ENCODE measurements at regions not wholly inside any gene's neighbourhood (a gene's known extent, or its start where the extent isn't known, plus 50 kb on each side); places are given as distances from the start of the nearest gene placed in this dataset.

DNA sequence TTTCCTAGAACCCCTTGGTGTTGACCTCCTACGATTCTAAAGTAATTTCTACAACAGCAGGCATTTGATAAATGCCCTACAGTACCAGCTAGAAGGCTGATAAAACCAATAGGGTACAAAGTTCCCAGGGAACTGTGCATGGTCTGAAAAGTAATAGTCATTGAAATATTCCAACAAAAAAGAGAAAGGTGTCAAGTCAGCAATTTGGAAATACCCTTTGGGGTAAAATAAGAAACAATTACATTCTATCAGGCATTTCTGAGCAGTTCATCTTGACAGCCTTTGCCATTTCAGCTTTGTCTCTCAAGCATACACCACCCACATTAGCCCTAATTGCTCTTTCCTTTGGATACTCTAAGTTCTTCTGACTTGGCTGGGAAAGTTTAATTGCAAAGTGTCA lies 542.9 kb upstream of the DDX18 start:
- Histone ChIP-seq H3K4me3 (ENCODE audit: insufficient read depth, low read depth, low read length) (no peak overlapping the region), H3K27me3 (ENCODE audit: insufficient read depth, low read length) (no peaks in the 10 kb centered on the region), H3K36me3 (ENCODE audit: insufficient read depth, low read length) (no peaks in the 10 kb centered on the region), H3K79me2 (ENCODE audit: insufficient read depth, low read length) (no peaks in the 10 kb centered on the region), H3K4me1 (ENCODE audit: insufficient read depth, low read length) (no peaks in the 10 kb centered on the region), H3K9ac (ENCODE audit: low read length) (no peak overlapping the region), H2AFZ (ENCODE audit: low read depth, low read length) (no peak overlapping the region), H4K20me1 (ENCODE audit: insufficient read depth, low read length) (no peaks in the 10 kb centered on the region), H3K9me3 (ENCODE audit: insufficient read depth, low read depth, low read length) (no peaks in the 10 kb centered on the region), H3K4me2 (ENCODE audit: low read length) (no peak overlapping the region), H3K27ac (ENCODE audit: low read depth, low read length) (no peak overlapping the region)
- Mint-ChIP-seq H3K36me3 (ENCODE audit: low read depth, unreplicated experiment) (no peaks in the 10 kb centered on the region), H3K4me1 (ENCODE audit: low read depth, unreplicated experiment) (peaks cover 8% of the 10 kb centered on the region), H3K4me3 (ENCODE audit: unreplicated experiment) (no peak overlapping the region), H3K27me3 (ENCODE audit: low read depth, unreplicated experiment) (no peaks in the 10 kb centered on the region), H3K27ac (ENCODE audit: unreplicated experiment) (no peak overlapping the region), H3K9me3 (ENCODE audit: unreplicated experiment) (no peaks in the 10 kb centered on the region)
- FAIRE-seq (no peak), DNase-seq (ENCODE audit: low read depth) (no peak)
- TF ChIP-seq, protein P1, sequence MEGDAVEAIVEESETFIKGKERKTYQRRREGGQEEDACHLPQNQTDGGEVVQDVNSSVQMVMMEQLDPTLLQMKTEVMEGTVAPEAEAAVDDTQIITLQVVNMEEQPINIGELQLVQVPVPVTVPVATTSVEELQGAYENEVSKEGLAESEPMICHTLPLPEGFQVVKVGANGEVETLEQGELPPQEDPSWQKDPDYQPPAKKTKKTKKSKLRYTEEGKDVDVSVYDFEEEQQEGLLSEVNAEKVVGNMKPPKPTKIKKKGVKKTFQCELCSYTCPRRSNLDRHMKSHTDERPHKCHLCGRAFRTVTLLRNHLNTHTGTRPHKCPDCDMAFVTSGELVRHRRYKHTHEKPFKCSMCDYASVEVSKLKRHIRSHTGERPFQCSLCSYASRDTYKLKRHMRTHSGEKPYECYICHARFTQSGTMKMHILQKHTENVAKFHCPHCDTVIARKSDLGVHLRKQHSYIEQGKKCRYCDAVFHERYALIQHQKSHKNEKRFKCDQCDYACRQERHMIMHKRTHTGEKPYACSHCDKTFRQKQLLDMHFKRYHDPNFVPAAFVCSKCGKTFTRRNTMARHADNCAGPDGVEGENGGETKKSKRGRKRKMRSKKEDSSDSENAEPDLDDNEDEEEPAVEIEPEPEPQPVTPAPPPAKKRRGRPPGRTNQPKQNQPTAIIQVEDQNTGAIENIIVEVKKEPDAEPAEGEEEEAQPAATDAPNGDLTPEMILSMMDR (IDR thresholded peaks at IDR 0.05; ENCODE audit: insufficient read depth, low read depth, low read length) = no peak
- TF ChIP-seq EZH2 (IDR thresholded peaks at IDR 0.05; ENCODE audit: insufficient read depth, low read length) = no peak

DNA sequence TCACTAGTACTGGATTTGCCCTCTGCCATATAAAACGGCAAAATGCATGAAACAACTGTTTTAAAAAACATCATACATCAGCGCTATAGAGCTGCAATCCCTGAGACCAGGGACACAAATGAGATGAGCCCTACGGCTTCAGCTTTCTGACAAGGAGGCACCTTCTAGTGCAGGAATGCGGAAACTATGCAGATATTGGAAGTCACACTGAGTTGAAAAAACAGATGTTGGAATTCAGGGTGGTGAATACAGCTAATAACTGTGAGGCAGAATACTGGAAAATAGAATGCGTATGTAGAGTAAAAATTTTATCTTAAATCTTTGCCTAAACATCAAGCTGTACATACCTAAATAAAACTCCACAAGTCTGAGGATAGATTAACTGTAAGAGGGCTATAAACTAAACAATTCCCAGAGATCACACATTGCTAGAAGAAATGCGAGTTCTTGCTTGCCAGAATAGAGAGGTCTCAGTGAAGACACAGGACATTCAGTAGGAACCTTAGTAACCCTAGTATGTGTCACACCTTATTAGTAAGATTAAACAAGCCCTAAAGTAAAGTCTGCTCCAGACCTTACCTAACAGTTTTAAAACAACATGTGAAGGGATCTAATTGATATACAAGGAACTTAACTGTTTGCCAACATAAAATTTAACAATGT lies 541.4 kb upstream of the DDX18 start:
- Histone ChIP-seq H4K20me1 (ENCODE audit: insufficient read depth, low read length) (no peaks in the 10 kb centered on the region), H3K79me2 (ENCODE audit: insufficient read depth, low read length) (no peaks in the 10 kb centered on the region), H3K4me3 (ENCODE audit: insufficient read depth, low read depth, low read length) (no peak overlapping the region), H2AFZ (ENCODE audit: low read depth, low read length) (no peak overlapping the region), H3K27ac (ENCODE audit: low read depth, low read length) (no peak overlapping the region), H3K9ac (ENCODE audit: low read length) (no peak overlapping the region), H3K27me3 (ENCODE audit: insufficient read depth, low read length) (no peaks in the 10 kb centered on the region), H3K36me3 (ENCODE audit: insufficient read depth, low read length) (no peaks in the 10 kb centered on the region), H3K4me2 (ENCODE audit: low read length) (no peak overlapping the region), H3K4me1 (ENCODE audit: insufficient read depth, low read length) (no peaks in the 10 kb centered on the region), H3K9me3 (ENCODE audit: insufficient read depth, low read depth, low read length) (no peaks in the 10 kb centered on the region)
- DNase-seq (ENCODE audit: low read depth) (no peak), FAIRE-seq (no peak)
- Mint-ChIP-seq H3K4me1 (ENCODE audit: low read depth, unreplicated experiment) (peaks cover 8% of the 10 kb centered on the region), H3K4me3 (ENCODE audit: unreplicated experiment) (no peak overlapping the region), H3K27me3 (ENCODE audit: low read depth, unreplicated experiment) (no peaks in the 10 kb centered on the region), H3K9me3 (ENCODE audit: unreplicated experiment) (no peaks in the 10 kb centered on the region), H3K27ac (ENCODE audit: unreplicated experiment) (peak overlapping the region; percentile 36), H3K36me3 (ENCODE audit: low read depth, unreplicated experiment) (no peaks in the 10 kb centered on the region)
- TF ChIP-seq EZH2 (IDR thresholded peaks at IDR 0.05; ENCODE audit: insufficient read depth, low read length) = no peak
- TF ChIP-seq, protein P1 (IDR thresholded peaks at IDR 0.05; ENCODE audit: insufficient read depth, low read depth, low read length) = no peak

DNA sequence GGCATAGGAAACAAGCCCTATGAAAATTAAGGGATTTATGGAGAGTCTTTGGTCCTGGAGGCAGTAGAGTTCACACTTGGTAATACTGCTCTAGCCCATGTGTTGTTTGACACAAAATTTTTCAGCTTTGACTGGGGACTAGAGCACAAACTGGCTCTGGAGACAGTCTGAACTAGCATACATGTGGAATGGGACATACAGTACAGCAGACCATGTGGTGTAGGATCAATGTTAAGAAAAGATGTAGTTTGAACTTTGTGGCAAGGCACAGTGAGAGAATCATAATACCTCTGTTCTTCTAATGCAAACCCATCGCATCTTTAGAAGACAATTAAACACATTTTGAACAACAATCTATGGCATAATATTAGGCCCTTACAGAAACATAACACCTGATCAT lies 521.5 kb upstream of the DDX18 start:
- Histone ChIP-seq H3K4me1 (ENCODE audit: insufficient read depth, low read length) (no peaks in the 10 kb centered on the region), H3K27ac (ENCODE audit: low read depth, low read length) (no peak overlapping the region), H3K27me3 (ENCODE audit: insufficient read depth, low read length) (no peaks in the 10 kb centered on the region), H2AFZ (ENCODE audit: low read depth, low read length) (no peak overlapping the region), H3K79me2 (ENCODE audit: insufficient read depth, low read length) (no peaks in the 10 kb centered on the region), H4K20me1 (ENCODE audit: insufficient read depth, low read length) (no peaks in the 10 kb centered on the region), H3K9me3 (ENCODE audit: insufficient read depth, low read depth, low read length) (peaks cover 3% of the 10 kb centered on the region), H3K36me3 (ENCODE audit: insufficient read depth, low read length) (no peaks in the 10 kb centered on the region), H3K4me3 (ENCODE audit: insufficient read depth, low read depth, low read length) (no peak overlapping the region), H3K9ac (ENCODE audit: low read length) (no peak overlapping the region), H3K4me2 (ENCODE audit: low read length) (no peak overlapping the region)
- peaks cover 2% of the 10 kb centered on the region for H3K4me1 Mint-ChIP-seq (ENCODE audit: low read depth, unreplicated experiment)
- TF ChIP-seq EZH2 (IDR thresholded peaks at IDR 0.05; ENCODE audit: insufficient read depth, low read length) = no peak
- TF ChIP-seq, protein P1 (IDR thresholded peaks at IDR 0.05; ENCODE audit: insufficient read depth, low read depth, low read length) = no peak
- H3K36me3 Mint-ChIP-seq (ENCODE audit: low read depth, unreplicated experiment) = no peaks in the 10 kb centered on the region
- no peak for DNase-seq (ENCODE audit: low read depth)
- H3K27ac Mint-ChIP-seq (ENCODE audit: unreplicated experiment) = no peak overlapping the region
- H3K9me3 Mint-ChIP-seq (ENCODE audit: unreplicated experiment) = no peaks in the 10 kb centered on the region
- H3K27me3 Mint-ChIP-seq (ENCODE audit: low read depth, unreplicated experiment) = no peaks in the 10 kb centered on the region
- H3K4me3 Mint-ChIP-seq (ENCODE audit: unreplicated experiment) = no peak overlapping the region
- no peak for FAIRE-seq
